GM23338 (cell line): ENCODE measurements at regions not wholly inside any gene's neighbourhood (a gene's known extent, or its start where the extent isn't known, plus 50 kb on each side); places are given as distances from the start of the nearest gene placed in this dataset.

Source experiments
- ATAC-seq: fragments of 200-7000 bp; cut with Tn5 transposase; 3 replicates; pipeline ENCODE4 v1.9.1; 2020
- DNase-seq: peaks from one replicate; pipeline ENCODE4 v3.0.0-alpha.2; 2015; ENCODE audit warnings: low spot score
- H2AFZ ChIP-seq: fragments of 200-600 bp; sonication (generic); 2 replicates; pipeline ENCODE4 v1.8.0; 2016; ENCODE audit warnings: antibody characterized with exemption, mild to moderate bottlenecking, moderate library complexity
- H3F3A ChIP-seq: fragments of 200-600 bp; sonication (generic); replicated peaks from 2 replicates; pipeline ENCODE4 v1.8.0; 2017; ENCODE audit warnings: antibody characterized with exemption, mixed run types, low read depth
- H3K27ac ChIP-seq: fragments of 200-600 bp; sonication (generic); 2 replicates; pipeline ENCODE4 v1.6.1; 2016; ENCODE audit warnings: low read depth
- H3K27me3 ChIP-seq: fragments of 200-600 bp; sonication (generic); 2 replicates; pipeline ENCODE4 v1.8.0; 2016; ENCODE audit warnings: mild to moderate bottlenecking, mixed run types, moderate library complexity; ENCODE audit not compliant: insufficient read depth
- H3K36me3 ChIP-seq: fragments of 200-600 bp; sonication (generic); 2 replicates; pipeline ENCODE4 v1.8.0; 2016; ENCODE audit warnings: mild to moderate bottlenecking; ENCODE audit not compliant: insufficient read depth
- H3K4me1 ChIP-seq: fragments of 200-600 bp; sonication (generic); 2 replicates; pipeline ENCODE4 v1.8.0; 2016; ENCODE audit warnings: mild to moderate bottlenecking, moderate library complexity; ENCODE audit not compliant: insufficient read depth
- H3K4me2 ChIP-seq: fragments of 200-600 bp; sonication (generic); 2 replicates; pipeline ENCODE4 v1.7.1; 2017; ENCODE audit warnings: mixed run types
- H3K4me3 ChIP-seq: fragments of 200-600 bp; sonication (generic); 2 replicates; pipeline ENCODE4 v1.6.1; 2016; ENCODE audit warnings: mixed run types
- H3K79me2 ChIP-seq: fragments of 200-600 bp; sonication (generic); replicated peaks from 2 replicates; pipeline ENCODE4 v1.8.0; 2017; ENCODE audit warnings: mild to moderate bottlenecking; ENCODE audit not compliant: insufficient read depth
- H3K9me2 ChIP-seq: fragments of 200-600 bp; sonication (generic); 2 replicates; pipeline ENCODE4 v1.8.0; 2017; ENCODE audit not compliant: insufficient read depth
- H4K20me1 ChIP-seq: fragments of 200-600 bp; sonication (generic); replicated peaks from 2 replicates; pipeline ENCODE4 v1.8.0; 2017; ENCODE audit warnings: mild to moderate bottlenecking; ENCODE audit not compliant: insufficient read depth
- H3K27ac Mint-ChIP-seq: 2 replicates; pipeline ENCODE4 v1.8.0; 2020; ENCODE audit warnings: inconsistent platforms, mild to moderate bottlenecking, moderate library complexity, mixed read lengths
- H3K27me3 Mint-ChIP-seq: 3 replicates; pipeline ENCODE4 v1.8.0; 2022; ENCODE audit warnings: low read depth, mild to moderate bottlenecking, moderate library complexity, mixed read lengths, inconsistent platforms; ENCODE audit not compliant: insufficient read depth, poor library complexity
- H3K36me3 Mint-ChIP-seq: 3 replicates; pipeline ENCODE4 v1.8.0; 2021; ENCODE audit warnings: low read depth, mild to moderate bottlenecking, inconsistent platforms, moderate library complexity, mixed read lengths
- H3K4me1 Mint-ChIP-seq: 3 replicates; pipeline ENCODE4 v1.8.0; 2020; ENCODE audit warnings: mild to moderate bottlenecking, inconsistent platforms, mixed read lengths
- H3K4me3 Mint-ChIP-seq: 3 replicates; pipeline ENCODE4 v1.8.0; 2021; ENCODE audit warnings: moderate library complexity, mild to moderate bottlenecking, inconsistent platforms, mixed read lengths
- H3K9me3 Mint-ChIP-seq: 3 replicates; pipeline ENCODE4 v1.8.0; 2020; ENCODE audit warnings: moderate library complexity, mild to moderate bottlenecking, inconsistent platforms, mixed read lengths
- CREB1 ChIP-seq: fragments of 250-450 bp; sonication (Bioruptor Pico); IDR thresholded peaks from 2 replicates; pipeline ENCODE4 v1.5.0; 2020; ENCODE audit warnings: low read depth, mild to moderate bottlenecking, moderate library complexity
- CTCF ChIP-seq, 2 experiments: fragments of 200-600 bp in 1 of 2; sonication (generic) in 1 of 2; conservative IDR thresholded peaks; 2 replicates each; pipeline versions ENCODE4 v1.5.1 to v1.6.1; 2016 to 2017; ENCODE audit warnings: antibody characterized with exemption in 2 of 2, low read depth in 2 of 2, mild to moderate bottlenecking in 2 of 2, moderate library complexity in 1 of 2
- ETS1 ChIP-seq: IDR thresholded peaks from 2 replicates; pipeline ENCODE4 v1.6.1; 2016; ENCODE audit warnings: antibody characterized with exemption
- EZH2 ChIP-seq: fragments of 200-600 bp; sonication (generic); IDR thresholded peaks from one replicate; pipeline ENCODE4 v1.8.0; 2017; ENCODE audit warnings: antibody characterized with exemption, mild to moderate bottlenecking, low read depth; ENCODE audit not compliant: unreplicated experiment
- EZH2phosphoT487 ChIP-seq: fragments of 200-600 bp; sonication (generic); IDR thresholded peaks from one replicate; pipeline ENCODE4 v1.8.1; 2018; ENCODE audit warnings: antibody characterized with exemption; ENCODE audit not compliant: unreplicated experiment
- JUNB ChIP-seq: IDR thresholded peaks from one replicate; pipeline ENCODE4 v1.6.1; 2016; ENCODE audit warnings: antibody characterized with exemption; ENCODE audit not compliant: unreplicated experiment
- POLR2AphosphoS5 ChIP-seq: IDR thresholded peaks from 2 replicates; pipeline ENCODE4 v1.6.1; 2016; ENCODE audit warnings: antibody characterized with exemption, low read depth
- REST ChIP-seq: IDR thresholded peaks from one replicate; pipeline ENCODE4 v1.6.1; 2018; ENCODE audit warnings: antibody characterized with exemption; ENCODE audit not compliant: unreplicated experiment
- ZNF114 ChIP-seq: fragments of 250-450 bp; sonication (Bioruptor Pico); IDR thresholded peaks from 2 replicates; pipeline ENCODE4 v1.5.0; 2020; ENCODE audit warnings: mild to moderate bottlenecking, moderate library complexity
- ZNF331 ChIP-seq: fragments of 250-450 bp; sonication (Bioruptor Pico); IDR thresholded peaks from 2 replicates; pipeline ENCODE4 v1.5.0; 2020; ENCODE audit warnings: low read depth, mild to moderate bottlenecking, moderate library complexity
- ZNF462 ChIP-seq: fragments of 250-450 bp; sonication (Bioruptor Pico); IDR thresholded peaks from 2 replicates; pipeline ENCODE4 v1.5.0; 2020; ENCODE audit warnings: mild to moderate bottlenecking, moderate library complexity

- Mint-ChIP-seq H3K4me3 (no peak overlapping the region), H3K36me3 (no peaks in the 10 kb centered on the region), H3K9me3 (no peaks in the 10 kb centered on the region), H3K27ac (no peak overlapping the region), H3K27me3 (peaks cover 3% of the 10 kb centered on the region), H3K4me1 (no peaks in the 10 kb centered on the region)
- no peaks in the 10 kb centered on the region for H3K36me3 ChIP-seq
- no peak for TF ChIP-seq JUNB
- TF ChIP-seq ZNF462 (CRISPR knock-in tag) = no peak
- no peak; a peak in 1 of 4 replicates for TF ChIP-seq CTCF (conservative IDR thresholded peaks at IDR 0.05; ENCODE audit: low read depth in 2 of 2)
- TF ChIP-seq ETS1 = no peak
- no peak for TF ChIP-seq CREB1 (CRISPR knock-in tag)
- no peak for TF ChIP-seq REST
- TF ChIP-seq ZNF331 (CRISPR knock-in tag) = no peak
- no peak for TF ChIP-seq EZH2phosphoT487
- no peak for TF ChIP-seq POLR2AphosphoS5
- TF ChIP-seq ZNF114 (CRISPR knock-in tag) = no peak
- TF ChIP-seq EZH2 = no peak
- H4K20me1 ChIP-seq = no peaks in the 10 kb centered on the region
- H3K4me1 ChIP-seq = 0 out of 2 replicates have a peak, but pooled peaks cover under 1% of the 10 kb centered on the region
- peak; percentile 5 for DNase-seq
- H3K4me3 ChIP-seq = no peak overlapping the region
- H3K27me3 ChIP-seq = no peaks in the 10 kb centered on the region
- no peak overlapping the region for H3K27ac ChIP-seq
- no peak overlapping the region for H3K4me2 ChIP-seq
- ATAC-seq = peak; percentile 72
- H3K9me2 ChIP-seq = no peaks in the 10 kb centered on the region
- H3F3A ChIP-seq = no peaks in the 10 kb centered on the region
- no peaks in the 10 kb centered on the region for H3K79me2 ChIP-seq
- no peak overlapping the region for H2AFZ ChIP-seq
Observed at GRCh38 chr10:52440612-52441285, 126.7 kb downstream of the DKK1 start.
